SK-N-DZ (cell line): ENCODE measurements at regions not wholly inside any gene's neighbourhood (a gene's known extent, or its start where the extent isn't known, plus 50 kb on each side); places are given as distances from the start of the nearest gene placed in this dataset.

Experiments
- DNase-seq: peaks from one replicate; pipeline ENCODE4 v3.0.0-alpha.2; 2015; ENCODE audit warnings: low spot score
- small RNA-seq, 2 experiments: library from RNA; depleted of rRNA; stranded (forward); fragments of <200 nt; gene quantifications; one replicate each; pipeline ENCODE3, GENCODE V24; 2014

- peak; percentile 28 for DNase-seq
These were observed 80.9 kb upstream of the ARHGEF26 start for GRCh38 chr3:154040283-154040682.

- no peak for DNase-seq
These were observed 76.5 kb upstream of the ARHGEF26 start for GRCh38 chr3:154044671-154045070.

- no peak for DNase-seq
These were observed 71.0 kb upstream of the ARHGEF26 start for GRCh38 chr3:154050216-154050615.

GRCh38 chr3:154050766-154051165, 70.4 kb upstream of the ARHGEF26 start:
- DNase-seq, result no peak

GRCh38 chr3:154059833-154060232, 61.4 kb upstream of the ARHGEF26 start:
- DNase-seq, result no peak

GRCh38 chr3:154060238-154061000, 60.8 kb upstream of the ARHGEF26 start:
- no peak for DNase-seq

GRCh38 chr3:154061001-154061370, 60.2 kb upstream of the ARHGEF26 start:
- no peak for DNase-seq

- peak; percentile 11 for DNase-seq
These were observed 58.7 kb upstream of the ARHGEF26 start for GRCh38 chr3:154062513-154062912.

GRCh38 chr3:154071146-154071545, 50.0 kb upstream of the ARHGEF26 start:
- DNase-seq, result no peak

Small RNA genes in the stretch of these regions (small RNA-seq; reads per million reads assigned to genes)
- gene RF00019 (0 reads per million in 2 experiments), gene RF00096 (0 to 0.76 reads per million in 2 experiments), gene RNU6-901P (0 reads per million in 2 experiments)
